Panc1 (cell line): ENCODE measurements at regions not wholly inside any gene's neighbourhood (a gene's known extent, or its start where the extent isn't known, plus 50 kb on each side); places are given as distances from the start of the nearest gene placed in this dataset.
"Not testable (repeated sequence)": the region's sequence is repeated elsewhere in the genome, so short reads cannot be mapped to it uniquely, and the experiment has no call there.

Source experiments
- ATAC-seq: fragments of 200-7000 bp; cut with Tn5 transposase; 2 replicates; pipeline ENCODE4 v1.9.1; 2020; ENCODE audit warnings: mild to moderate bottlenecking, moderate library complexity
- BruUV-seq: library from RNA; stranded (reverse); fragments of 400-500 nt; replicated peaks from 2 replicates; lab custom pipeline; 2021; lab: Mats Ljungman, UMichigan
- CTCF ChIA-PET: fragments of 300-600 bp; sonication (Branson Sonifier 250); formaldehyde crosslinking; loops from one replicate; lab custom pipeline; 2022; ENCODE audit warnings: antibody characterized with exemption; lab: Charles Lee
- POLR2A ChIA-PET: fragments of 300-600 bp; sonication (Branson Sonifier 250); formaldehyde crosslinking; loops from one replicate; lab custom pipeline; 2022; ENCODE audit warnings: antibody characterized with exemption; lab: Charles Lee
- DNase-seq: peaks from one replicate; pipeline ENCODE4 v3.0.0-alpha.2; 2010; ENCODE audit warnings: low read depth, low spot score
- H3K27ac ChIP-seq: 2 replicates; pipeline ENCODE4 v1.5.1; 2011; ENCODE audit warnings: mild to moderate bottlenecking, low read length, inconsistent platforms
- H3K27me3 ChIP-seq: fragments of 200-500 bp; sonication (Bioruptor generic); 2 replicates; pipeline ENCODE4 v1.6.0; 2014; ENCODE audit warnings: low read length, inconsistent platforms; ENCODE audit not compliant: control insufficient read depth, insufficient read depth
- H3K36me3 ChIP-seq: fragments of 200-500 bp; sonication (Bioruptor generic); 2 replicates; pipeline ENCODE4 v1.5.1; 2014; ENCODE audit warnings: inconsistent platforms, mild to moderate bottlenecking, low read length, moderate library complexity; ENCODE audit not compliant: control insufficient read depth, insufficient read depth
- H3K4me1 ChIP-seq: 2 replicates; pipeline ENCODE4 v1.5.1; 2011; ENCODE audit warnings: inconsistent platforms, mild to moderate bottlenecking, low read length, moderate library complexity; ENCODE audit not compliant: control insufficient read depth, insufficient read depth
- H3K4me3 ChIP-seq, 2 experiments: 2 replicates each; pipeline ENCODE4 v1.5.1; 2011 to 2012; ENCODE audit warnings: low read depth in 2 of 2, low read length in 2 of 2, mild to moderate bottlenecking in 2 of 2, inconsistent platforms in 1 of 2, moderate library complexity in 1 of 2
- H3K9me3 ChIP-seq: fragments of 200-500 bp; sonication (Bioruptor generic); 2 replicates; pipeline ENCODE4 v1.5.1; 2014; ENCODE audit warnings: low read depth, mild to moderate bottlenecking, inconsistent platforms, low read length, moderate library complexity; ENCODE audit not compliant: control insufficient read depth, insufficient read depth
- POLR2AphosphoS5 ChIP-seq: IDR thresholded peaks from 2 replicates; pipeline ENCODE4 v1.6.1; 2012; ENCODE audit warnings: mild to moderate bottlenecking, low read depth, low read length, moderate library complexity
- SIN3A ChIP-seq: IDR thresholded peaks from 2 replicates; pipeline ENCODE4 v1.6.1; 2012; ENCODE audit warnings: low read depth, mild to moderate bottlenecking, low read length, moderate library complexity, borderline replicate concordance; ENCODE audit not compliant: insufficient read depth
- TCF7L2 ChIP-seq: IDR thresholded peaks from 2 replicates; pipeline ENCODE4 v1.6.1; 2011; ENCODE audit warnings: mild to moderate bottlenecking, low read depth, low read length, inconsistent platforms
- in situ Hi-C: cut with HindIII; loops from 2 replicates; pipeline ENCODE4 v1.10.0; 2016; ENCODE audit warnings: low sequenced_read_pairs, low pct_unique_long_range_greater_than_20kb
- intact Hi-C: fragments of 100-400 bp; cut with micrococcal nuclease; formaldehyde crosslinking; loops from one replicate; pipeline ENCODE4 v1.10.0; 2022; ENCODE audit not compliant: unreplicated experiment
- TF ChIP-seq, protein P1 (sequence below), 2 experiments: IDR thresholded peaks; 2 replicates each; pipeline ENCODE4 v1.6.1; 2011 to 2012; ENCODE audit warnings: low read depth in 2 of 2, control low read depth in 1 of 2, low read length in 1 of 2, mild to moderate bottlenecking in 1 of 2, moderate library complexity in 1 of 2; ENCODE audit not compliant: insufficient read depth in 1 of 2
- TF ChIP-seq, protein P2 (sequence below): fragments of 450-650 bp; IDR thresholded peaks from 2 replicates; pipeline ENCODE4 v1.5.1; 2017; ENCODE audit warnings: mild to moderate bottlenecking

- H3K36me3 ChIP-seq, DNase-seq, POLR2A ChIA-PET, H3K4me1 ChIP-seq, intact Hi-C loops, BruUV-seq, H3K4me3 ChIP-seq, H3K27me3 ChIP-seq, H3K9me3 ChIP-seq, CTCF ChIA-PET, H3K27ac ChIP-seq, ATAC-seq, in situ Hi-C loops: not testable (repeated sequence)
Observed at GRCh38 chr10:78681986-78682385, 386.8 kb upstream of the ZMIZ1 start.

GRCh38 chr10:78684947-78685346 is 383.8 kb upstream of the ZMIZ1 start:
- DNase-seq (no peak), ATAC-seq (no peak)
- H3K36me3 ChIP-seq, result no peaks in the 10 kb centered on the region
- H3K9me3 ChIP-seq, result no peaks in the 10 kb centered on the region
- TF ChIP-seq POLR2AphosphoS5 (no peak), TCF7L2 (no peak), SIN3A (no peak)
- TF ChIP-seq, protein P1, sequence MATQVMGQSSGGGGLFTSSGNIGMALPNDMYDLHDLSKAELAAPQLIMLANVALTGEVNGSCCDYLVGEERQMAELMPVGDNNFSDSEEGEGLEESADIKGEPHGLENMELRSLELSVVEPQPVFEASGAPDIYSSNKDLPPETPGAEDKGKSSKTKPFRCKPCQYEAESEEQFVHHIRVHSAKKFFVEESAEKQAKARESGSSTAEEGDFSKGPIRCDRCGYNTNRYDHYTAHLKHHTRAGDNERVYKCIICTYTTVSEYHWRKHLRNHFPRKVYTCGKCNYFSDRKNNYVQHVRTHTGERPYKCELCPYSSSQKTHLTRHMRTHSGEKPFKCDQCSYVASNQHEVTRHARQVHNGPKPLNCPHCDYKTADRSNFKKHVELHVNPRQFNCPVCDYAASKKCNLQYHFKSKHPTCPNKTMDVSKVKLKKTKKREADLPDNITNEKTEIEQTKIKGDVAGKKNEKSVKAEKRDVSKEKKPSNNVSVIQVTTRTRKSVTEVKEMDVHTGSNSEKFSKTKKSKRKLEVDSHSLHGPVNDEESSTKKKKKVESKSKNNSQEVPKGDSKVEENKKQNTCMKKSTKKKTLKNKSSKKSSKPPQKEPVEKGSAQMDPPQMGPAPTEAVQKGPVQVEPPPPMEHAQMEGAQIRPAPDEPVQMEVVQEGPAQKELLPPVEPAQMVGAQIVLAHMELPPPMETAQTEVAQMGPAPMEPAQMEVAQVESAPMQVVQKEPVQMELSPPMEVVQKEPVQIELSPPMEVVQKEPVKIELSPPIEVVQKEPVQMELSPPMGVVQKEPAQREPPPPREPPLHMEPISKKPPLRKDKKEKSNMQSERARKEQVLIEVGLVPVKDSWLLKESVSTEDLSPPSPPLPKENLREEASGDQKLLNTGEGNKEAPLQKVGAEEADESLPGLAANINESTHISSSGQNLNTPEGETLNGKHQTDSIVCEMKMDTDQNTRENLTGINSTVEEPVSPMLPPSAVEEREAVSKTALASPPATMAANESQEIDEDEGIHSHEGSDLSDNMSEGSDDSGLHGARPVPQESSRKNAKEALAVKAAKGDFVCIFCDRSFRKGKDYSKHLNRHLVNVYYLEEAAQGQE (IDR thresholded peaks at IDR 0.05; ENCODE audit: insufficient read depth in 1 of 2, low read depth in 2 of 2, low read length in 1 of 2), result no peak
- TF ChIP-seq, protein P2, sequence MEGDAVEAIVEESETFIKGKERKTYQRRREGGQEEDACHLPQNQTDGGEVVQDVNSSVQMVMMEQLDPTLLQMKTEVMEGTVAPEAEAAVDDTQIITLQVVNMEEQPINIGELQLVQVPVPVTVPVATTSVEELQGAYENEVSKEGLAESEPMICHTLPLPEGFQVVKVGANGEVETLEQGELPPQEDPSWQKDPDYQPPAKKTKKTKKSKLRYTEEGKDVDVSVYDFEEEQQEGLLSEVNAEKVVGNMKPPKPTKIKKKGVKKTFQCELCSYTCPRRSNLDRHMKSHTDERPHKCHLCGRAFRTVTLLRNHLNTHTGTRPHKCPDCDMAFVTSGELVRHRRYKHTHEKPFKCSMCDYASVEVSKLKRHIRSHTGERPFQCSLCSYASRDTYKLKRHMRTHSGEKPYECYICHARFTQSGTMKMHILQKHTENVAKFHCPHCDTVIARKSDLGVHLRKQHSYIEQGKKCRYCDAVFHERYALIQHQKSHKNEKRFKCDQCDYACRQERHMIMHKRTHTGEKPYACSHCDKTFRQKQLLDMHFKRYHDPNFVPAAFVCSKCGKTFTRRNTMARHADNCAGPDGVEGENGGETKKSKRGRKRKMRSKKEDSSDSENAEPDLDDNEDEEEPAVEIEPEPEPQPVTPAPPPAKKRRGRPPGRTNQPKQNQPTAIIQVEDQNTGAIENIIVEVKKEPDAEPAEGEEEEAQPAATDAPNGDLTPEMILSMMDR, result no peak
- no peak overlapping the region for H3K27ac ChIP-seq
- ChIA-PET POLR2A (no interaction called here), CTCF (no interaction called here)
- no peak overlapping the region for H3K4me3 ChIP-seq
- 0 out of 2 replicates have a peak, but pooled peaks cover 2% of the 10 kb centered on the region for H3K27me3 ChIP-seq
- in situ Hi-C loops, result no loop called here
- no peaks in the 10 kb centered on the region for H3K4me1 ChIP-seq
- intact Hi-C loops, result no loop called here
- BruUV-seq, result no TSS peak

DNA sequence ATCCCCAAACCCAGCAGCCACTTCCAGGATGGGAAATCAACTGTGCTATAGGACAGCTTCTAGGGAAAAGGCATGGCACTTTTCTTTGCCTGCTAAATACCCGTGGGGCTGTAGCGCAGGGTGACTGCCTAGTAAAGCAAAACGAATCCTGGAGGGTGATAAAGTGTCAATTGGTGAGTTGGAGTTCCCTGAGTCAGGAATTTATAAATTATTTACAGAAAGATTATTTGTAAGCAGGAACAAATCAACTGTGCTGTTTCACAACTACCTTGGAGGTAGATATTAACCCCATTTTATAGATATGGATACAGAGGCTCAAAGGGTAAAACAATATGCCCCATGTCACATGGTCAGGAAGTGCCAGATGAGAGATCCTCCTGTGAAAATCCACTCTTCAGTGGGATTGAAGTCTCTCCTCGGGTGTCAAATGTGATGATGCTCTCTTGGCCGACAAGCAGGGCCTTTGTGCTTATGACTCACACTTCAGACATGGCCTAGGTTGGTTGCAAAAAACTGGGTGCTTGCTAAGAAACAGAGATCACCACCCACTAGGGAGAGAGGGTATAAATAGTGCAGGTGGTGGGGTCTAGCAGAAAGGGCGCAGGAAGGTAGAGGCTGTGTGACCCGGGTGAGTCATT is 383.2 kb upstream of the ZMIZ1 start:
- no peak for TF ChIP-seq TCF7L2
- no peak for TF ChIP-seq SIN3A
- ATAC-seq (no peak), DNase-seq (no peak)
- intact Hi-C loops (no loop called here), in situ Hi-C loops (no loop called here)
- Histone ChIP-seq H3K9me3 (no peaks in the 10 kb centered on the region), H3K4me1 (no peaks in the 10 kb centered on the region), H3K36me3 (no peaks in the 10 kb centered on the region), H3K27ac (no peak overlapping the region), H3K4me3 (no peak overlapping the region), H3K27me3 (0 out of 2 replicates have a peak, but pooled peaks cover 2% of the 10 kb centered on the region)
- ChIA-PET POLR2A (no interaction called here), CTCF (no interaction called here)
- no TSS peak for BruUV-seq
